ENCODE measurements at regions not wholly inside any gene's neighbourhood (a gene's known extent, or its start where the extent isn't known, plus 50 kb on each side); places are given as distances from the start of the nearest gene placed in this dataset.
"Not testable (repeated sequence)": the region's sequence is repeated elsewhere in the genome, so short reads cannot be mapped to it uniquely, and the experiment has no call there.

DNA sequence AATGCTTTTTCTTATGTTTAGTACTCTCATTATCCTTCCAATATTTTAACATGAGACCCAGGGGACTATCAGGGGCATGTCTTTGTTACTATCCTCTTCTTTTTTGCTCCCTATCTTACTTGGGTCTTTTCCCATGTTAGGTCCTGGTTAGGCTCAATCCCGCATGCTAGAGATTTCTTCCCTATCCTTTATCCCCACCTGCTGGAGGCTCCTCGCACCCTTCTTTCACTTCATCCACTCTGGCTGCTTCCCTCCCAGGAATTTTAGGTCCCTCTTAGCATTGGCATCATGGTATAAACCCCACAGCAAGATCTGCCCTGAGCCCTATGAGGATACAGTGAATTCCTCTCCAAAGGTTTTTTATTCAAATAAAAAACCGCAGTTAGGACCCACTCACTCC, 567.3 kb downstream of the ANKRD30B start:
- not testable (repeated sequence) for DNase-seq (ENCODE audit: low spot score); H3K27ac ChIP-seq (ENCODE audit: low read depth in 1 of 2, low read length in 2 of 2); H3K9me3 ChIP-seq (ENCODE audit: control insufficient read depth in 4 of 4, low read length in 3 of 4); H3K9ac ChIP-seq (ENCODE audit: low read depth in 1 of 2, low read length in 2 of 2); H3K27me3 ChIP-seq (ENCODE audit: control insufficient read depth in 4 of 4, insufficient read depth in 4 of 4, low read length in 3 of 4); H3K4me3 ChIP-seq (ENCODE audit: low read depth in 1 of 3, low read length in 3 of 3); H3K4me1 ChIP-seq (ENCODE audit: control insufficient read depth in 4 of 4, insufficient read depth in 4 of 4, low read length in 3 of 4); H3K36me3 ChIP-seq (ENCODE audit: control insufficient read depth in 4 of 4, insufficient read depth in 3 of 4, low read depth in 1 of 4, low read length in 3 of 4)
- 26% methylated on average over 3 of the region's 3 CpGs for WGBS
- TF ChIP-seq RAD21 (IDR thresholded peaks at IDR 0.05): peak in 1 of 2 donors; percentile 36

DNA sequence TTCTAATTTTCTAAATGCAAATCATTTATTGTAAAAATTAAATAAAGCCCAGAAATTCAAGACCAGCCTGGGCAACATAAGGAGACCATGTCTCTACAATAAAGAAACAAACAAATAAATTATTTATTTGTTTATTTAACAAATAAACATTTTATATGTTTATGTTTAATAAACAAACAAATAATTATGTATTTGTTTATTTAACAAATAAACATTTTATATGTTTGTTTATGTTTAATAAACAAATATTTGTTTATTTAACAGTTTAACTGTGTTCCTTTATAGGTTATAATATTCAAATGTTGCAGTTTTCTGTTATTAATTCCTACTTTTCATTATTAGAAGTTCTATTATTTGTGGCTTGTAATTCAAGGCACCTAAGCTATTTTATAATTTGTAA, 570.7 kb downstream of the ANKRD30B start:
- not testable (repeated sequence) for H3K9me3 ChIP-seq (ENCODE audit: control insufficient read depth in 4 of 4, low read length in 3 of 4); H3K36me3 ChIP-seq (ENCODE audit: control insufficient read depth in 4 of 4, insufficient read depth in 3 of 4, low read depth in 1 of 4, low read length in 3 of 4); H3K4me1 ChIP-seq (ENCODE audit: control insufficient read depth in 4 of 4, insufficient read depth in 4 of 4, low read length in 3 of 4); H3K27me3 ChIP-seq (ENCODE audit: control insufficient read depth in 4 of 4, insufficient read depth in 4 of 4, low read length in 3 of 4); DNase-seq (ENCODE audit: low spot score); H3K9ac ChIP-seq (ENCODE audit: low read depth in 1 of 2, low read length in 2 of 2); H3K4me3 ChIP-seq (ENCODE audit: low read depth in 1 of 3, low read length in 3 of 3); H3K27ac ChIP-seq (ENCODE audit: low read depth in 1 of 2, low read length in 2 of 2)

DNA sequence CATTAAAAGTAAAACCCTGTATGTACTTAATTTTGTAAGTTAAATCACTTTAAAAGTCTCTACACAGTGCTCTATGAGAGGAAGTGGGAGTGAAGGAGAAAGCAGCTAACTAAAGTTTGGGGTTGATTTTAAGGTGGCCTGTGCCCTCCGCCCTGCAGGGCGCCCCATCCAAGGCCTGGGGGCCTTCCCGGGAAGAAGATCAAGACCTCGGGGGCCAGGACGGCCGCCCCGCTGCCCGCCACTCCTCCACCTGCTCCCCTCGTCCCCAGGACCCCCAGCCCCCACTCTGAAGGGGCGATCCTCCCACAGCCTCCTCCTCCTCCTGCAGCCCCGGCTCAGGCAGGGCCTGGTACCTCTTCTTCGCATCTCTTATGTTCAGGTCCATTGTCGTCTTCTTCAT, 581.7 kb downstream of the ANKRD30B start:
- not testable (repeated sequence) for H3K27ac ChIP-seq (ENCODE audit: low read depth in 1 of 2, low read length in 2 of 2); H3K4me1 ChIP-seq (ENCODE audit: control insufficient read depth in 4 of 4, insufficient read depth in 4 of 4, low read length in 3 of 4); H3K4me3 ChIP-seq (ENCODE audit: low read depth in 1 of 3, low read length in 3 of 3); H3K9me3 ChIP-seq (ENCODE audit: control insufficient read depth in 4 of 4, low read length in 3 of 4); H3K36me3 ChIP-seq (ENCODE audit: control insufficient read depth in 4 of 4, insufficient read depth in 3 of 4, low read depth in 1 of 4, low read length in 3 of 4); DNase-seq (ENCODE audit: low spot score); H3K9ac ChIP-seq (ENCODE audit: low read depth in 1 of 2, low read length in 2 of 2); H3K27me3 ChIP-seq (ENCODE audit: control insufficient read depth in 4 of 4, insufficient read depth in 4 of 4, low read length in 3 of 4)
- WGBS: 82% methylated on average over 9 of the region's 13 CpGs

DNA sequence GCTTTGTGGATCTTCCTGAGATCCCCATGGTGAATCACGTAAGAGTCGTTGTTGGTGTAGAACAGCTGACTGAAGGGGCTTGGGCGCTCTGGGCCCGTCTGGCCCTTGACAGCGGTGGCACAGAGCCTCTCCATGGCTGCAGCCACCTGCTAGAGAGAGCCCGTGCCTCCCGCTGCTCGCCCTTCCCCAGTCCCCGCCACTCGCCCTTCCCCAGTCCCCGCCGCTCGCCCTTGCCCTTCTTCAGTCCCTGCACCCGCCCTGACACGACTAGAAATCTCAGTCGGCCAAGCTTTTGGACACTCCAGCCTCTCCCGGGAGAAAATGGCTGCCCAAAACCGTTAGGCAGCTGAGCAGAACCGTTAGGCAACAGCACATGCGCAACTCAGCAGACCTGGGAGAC, 582.2 kb downstream of the ANKRD30B start:
- not testable (repeated sequence) for H3K9me3 ChIP-seq (ENCODE audit: control insufficient read depth in 4 of 4, low read length in 3 of 4); H3K27ac ChIP-seq (ENCODE audit: low read depth in 1 of 2, low read length in 2 of 2); H3K4me1 ChIP-seq (ENCODE audit: control insufficient read depth in 4 of 4, insufficient read depth in 4 of 4, low read length in 3 of 4); H3K27me3 ChIP-seq (ENCODE audit: control insufficient read depth in 4 of 4, insufficient read depth in 4 of 4, low read length in 3 of 4); H3K36me3 ChIP-seq (ENCODE audit: control insufficient read depth in 4 of 4, insufficient read depth in 3 of 4, low read depth in 1 of 4, low read length in 3 of 4); H3K9ac ChIP-seq (ENCODE audit: low read depth in 1 of 2, low read length in 2 of 2); H3K4me3 ChIP-seq (ENCODE audit: low read depth in 1 of 3, low read length in 3 of 3); DNase-seq (ENCODE audit: low spot score)
- WGBS: 86% methylated on average over 20 of the region's 20 CpGs

DNA sequence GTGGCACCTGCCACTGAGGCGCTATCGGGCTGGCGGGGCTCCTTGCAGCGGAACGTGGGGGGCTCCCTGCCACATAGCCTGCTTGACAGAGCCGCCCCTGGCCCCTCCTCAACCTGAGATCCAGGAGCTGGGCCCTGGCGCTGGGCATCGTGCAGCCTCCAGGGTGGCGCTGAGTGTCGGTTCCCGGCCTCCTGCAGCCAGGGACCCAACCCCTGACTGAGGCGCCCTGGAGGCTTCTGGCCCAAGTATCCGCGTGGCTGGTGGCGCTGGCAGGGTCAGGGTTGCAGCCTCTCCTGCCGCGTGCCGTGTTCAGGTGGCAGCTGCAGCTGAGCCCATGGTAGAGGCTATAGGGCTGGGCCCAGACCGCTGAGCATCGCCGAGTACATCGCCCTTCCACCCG, 582.6 kb downstream of the ANKRD30B start:
- DNase-seq (ENCODE audit: low spot score); H3K4me3 ChIP-seq (ENCODE audit: low read depth in 1 of 3, low read length in 3 of 3): not testable (repeated sequence)

DNA sequence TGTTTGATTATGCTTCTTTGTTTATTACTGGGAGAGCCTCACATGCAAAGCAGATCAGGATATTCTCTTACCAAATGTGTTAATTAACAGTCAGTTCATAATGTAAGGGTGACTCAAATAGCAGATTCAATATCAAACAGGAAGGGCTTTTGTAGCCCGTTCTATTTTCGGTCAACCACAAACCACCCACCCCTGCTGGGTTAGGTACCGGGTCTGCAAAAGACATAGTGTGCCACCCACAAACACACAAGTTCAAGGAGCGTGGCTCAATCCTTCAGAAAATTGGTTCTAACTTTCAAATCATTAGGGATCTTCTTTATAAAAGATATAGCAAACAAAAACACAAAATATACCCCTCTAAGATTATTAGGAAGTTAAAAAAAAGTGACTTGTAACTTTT, 627.7 kb downstream of the ANKRD30B start:
- WGBS: 80% methylated on average over 4 of the region's 4 CpGs
- not testable (repeated sequence) for H3K36me3 ChIP-seq (ENCODE audit: control insufficient read depth in 4 of 4, insufficient read depth in 3 of 4, low read depth in 1 of 4, low read length in 3 of 4); H3K27ac ChIP-seq (ENCODE audit: low read depth in 1 of 2, low read length in 2 of 2); H3K4me3 ChIP-seq (ENCODE audit: low read depth in 1 of 3, low read length in 3 of 3); H3K4me1 ChIP-seq (ENCODE audit: control insufficient read depth in 4 of 4, insufficient read depth in 4 of 4, low read length in 3 of 4); H3K9me3 ChIP-seq (ENCODE audit: control insufficient read depth in 4 of 4, low read length in 3 of 4); H3K27me3 ChIP-seq (ENCODE audit: control insufficient read depth in 4 of 4, insufficient read depth in 4 of 4, low read length in 3 of 4); H3K9ac ChIP-seq (ENCODE audit: low read depth in 1 of 2, low read length in 2 of 2); DNase-seq (ENCODE audit: low spot score)

More for the DNA sequence above, 582.6 kb downstream of the ANKRD30B start:
- not testable (repeated sequence) for H3K9me3 ChIP-seq (ENCODE audit: control insufficient read depth in 4 of 4, low read length in 3 of 4); H3K27me3 ChIP-seq (ENCODE audit: control insufficient read depth in 4 of 4, insufficient read depth in 4 of 4, low read length in 3 of 4); H3K27ac ChIP-seq (ENCODE audit: low read depth in 1 of 2, low read length in 2 of 2); H3K9ac ChIP-seq (ENCODE audit: low read depth in 1 of 2, low read length in 2 of 2); H3K36me3 ChIP-seq (ENCODE audit: control insufficient read depth in 4 of 4, insufficient read depth in 3 of 4, low read depth in 1 of 4, low read length in 3 of 4); H3K4me1 ChIP-seq (ENCODE audit: control insufficient read depth in 4 of 4, insufficient read depth in 4 of 4, low read length in 3 of 4)
- 85% methylated on average over 23 of the region's 23 CpGs for WGBS

DNA sequence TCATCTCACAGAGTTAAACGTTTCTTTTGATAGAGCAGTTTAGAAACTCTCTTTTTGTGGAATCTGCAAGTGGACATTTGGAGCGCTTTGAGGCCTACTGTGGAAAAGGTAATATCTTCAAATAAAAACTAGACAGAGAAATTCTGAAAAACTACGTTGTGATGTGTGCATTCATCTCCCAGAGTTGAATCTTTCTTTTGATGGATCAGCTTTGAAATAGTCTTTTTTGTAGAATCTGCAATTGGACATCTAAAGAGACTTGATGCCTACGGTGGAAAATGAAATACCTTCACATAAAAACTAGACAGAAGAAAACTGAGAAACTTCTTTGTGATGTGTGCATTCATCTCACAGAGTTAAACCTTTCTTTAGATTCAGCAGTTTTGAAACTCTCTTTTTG, 659.9 kb downstream of the ANKRD30B start:
- 57% methylated on average over 4 of the region's 4 CpGs for WGBS
- not testable (repeated sequence) for H3K27ac ChIP-seq (ENCODE audit: low read depth in 1 of 2, low read length in 2 of 2); H3K27me3 ChIP-seq (ENCODE audit: control insufficient read depth in 4 of 4, insufficient read depth in 4 of 4, low read length in 3 of 4)

More for the DNA sequence above, 659.9 kb downstream of the ANKRD30B start:
- not testable (repeated sequence) for DNase-seq (ENCODE audit: low spot score); H3K9me3 ChIP-seq (ENCODE audit: control insufficient read depth in 4 of 4, low read length in 3 of 4); H3K4me1 ChIP-seq (ENCODE audit: control insufficient read depth in 4 of 4, insufficient read depth in 4 of 4, low read length in 3 of 4); H3K36me3 ChIP-seq (ENCODE audit: control insufficient read depth in 4 of 4, insufficient read depth in 3 of 4, low read depth in 1 of 4, low read length in 3 of 4); H3K9ac ChIP-seq (ENCODE audit: low read depth in 1 of 2, low read length in 2 of 2)
- peak overlapping the region in 1 of 3 donors; percentile 42 for H3K4me3 ChIP-seq (ENCODE audit: low read depth in 1 of 3, low read length in 3 of 3)

Data from liver (tissue), 7 donors.